ENCODE measurements at regions not wholly inside any gene's neighbourhood (a gene's known extent, or its start where the extent isn't known, plus 50 kb on each side); places are given as distances from the start of the nearest gene placed in this dataset.

DNA sequence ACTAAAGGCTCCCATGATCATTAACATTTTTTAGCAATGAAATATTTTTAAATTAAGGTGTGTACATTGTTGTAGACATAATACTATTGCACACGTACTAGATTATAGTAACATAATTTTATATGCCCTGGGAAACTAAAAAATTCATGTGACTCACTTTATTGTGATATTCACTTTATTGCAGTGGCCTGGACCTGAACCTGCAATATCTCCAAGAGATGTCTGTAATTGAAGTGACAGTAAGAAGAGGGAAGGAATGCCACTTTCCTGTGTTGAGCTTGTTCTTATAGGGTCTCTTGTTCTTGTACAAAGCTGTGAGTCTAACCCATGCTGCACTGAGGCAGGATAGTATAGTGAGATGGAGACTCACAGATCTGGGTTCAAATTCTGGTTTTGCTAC is 66.9 kb upstream of the USP24 start:
- Histone ChIP-seq H3K27me3 (replicated peaks in 1 of 2; ENCODE audit: control insufficient read depth in 2 of 2, insufficient read depth in 2 of 2, low read length in 1 of 2) (no peaks in the 10 kb centered on the region; a peak in 1 of 4 replicates), H3K4me1 (ENCODE audit: control insufficient read depth, insufficient read depth, low read length) (peaks cover 14% of the 10 kb centered on the region), H3K36me3 (ENCODE audit: control insufficient read depth in 2 of 2, insufficient read depth in 2 of 2, low read length in 1 of 2) (no peaks in the 10 kb centered on the region), H2AFZ (ENCODE audit: control insufficient read depth, low read depth, low read length) (no peak overlapping the region), H3K27ac (ENCODE audit: control insufficient read depth, insufficient read depth) (no peak overlapping the region), H3K9me3 (replicated peaks; ENCODE audit: control insufficient read depth, insufficient read depth, low read length) (no peaks in the 10 kb centered on the region), H3K79me2 (ENCODE audit: control insufficient read depth, insufficient read depth, low read length) (no peaks in the 10 kb centered on the region), H4K20me1 (ENCODE audit: control insufficient read depth, insufficient read depth) (no peaks in the 10 kb centered on the region), H3K4me2 (ENCODE audit: control insufficient read depth, insufficient read depth) (no peak overlapping the region), H3K9ac (ENCODE audit: control insufficient read depth, insufficient read depth, low read length) (no peak overlapping the region), H3K4me3 (no peak overlapping the region)
- FAIRE-seq (no peak), ATAC-seq (no peak), DNase-seq (ENCODE audit: low read depth, low spot score) (no peak)
- intact Hi-C loops (cut with micrococcal nuclease; ENCODE audit: unreplicated experiment), result loop anchor here (5.0 to 10.0 kb wide), 2 partner anchors 193 to 610 kb away; no protein-coding TSS in a partner anchor
- TF ChIP-seq MTA3 (IDR thresholded peaks at IDR 0.05; ENCODE audit: borderline replicate concordance, low read length) (no peak), NBN (IDR thresholded peaks at IDR 0.05) (no peak), ASH2L (IDR thresholded peaks at IDR 0.05; ENCODE audit: borderline replicate concordance, low read depth) (no peak), BMI1 (IDR thresholded peaks at IDR 0.05; ENCODE audit: borderline replicate concordance) (no peak), PAX8 (IDR thresholded peaks at IDR 0.05) (no peak), E2F4 (IDR thresholded peaks at IDR 0.05; ENCODE audit: low read depth, low read length) (no peak), BRCA1 (IDR thresholded peaks at IDR 0.05; ENCODE audit: low read depth, low read length) (no peak), IKZF1 (conservative IDR thresholded peaks at IDR 0.05) (no peak), ZNF592 (IDR thresholded peaks at IDR 0.05) (no peak), ATF7 (IDR thresholded peaks at IDR 0.05; ENCODE audit: low read depth) (no peak), GATAD2B (conservative IDR thresholded peaks at IDR 0.05; ENCODE audit: low read depth) (no peak), SREBF2 (IDR thresholded peaks at IDR 0.05; ENCODE audit: low read length) (no peak), NRF1 (conservative IDR thresholded peaks at IDR 0.05; ENCODE audit: low read depth, low read length) (no peak), TARDBP (IDR thresholded peaks at IDR 0.05; ENCODE audit: borderline replicate concordance) (no peak), RUNX3 (IDR thresholded peaks at IDR 0.05; ENCODE audit: low read length) (no peak), BHLHE40 (IDR thresholded peaks at IDR 0.05; ENCODE audit: borderline replicate concordance in 1 of 2, low read depth in 2 of 2, low read length in 1 of 2) (no peak), CREM (IDR thresholded peaks at IDR 0.05; ENCODE audit: low read depth) (no peak)
- TF ChIP-seq, protein P1, sequence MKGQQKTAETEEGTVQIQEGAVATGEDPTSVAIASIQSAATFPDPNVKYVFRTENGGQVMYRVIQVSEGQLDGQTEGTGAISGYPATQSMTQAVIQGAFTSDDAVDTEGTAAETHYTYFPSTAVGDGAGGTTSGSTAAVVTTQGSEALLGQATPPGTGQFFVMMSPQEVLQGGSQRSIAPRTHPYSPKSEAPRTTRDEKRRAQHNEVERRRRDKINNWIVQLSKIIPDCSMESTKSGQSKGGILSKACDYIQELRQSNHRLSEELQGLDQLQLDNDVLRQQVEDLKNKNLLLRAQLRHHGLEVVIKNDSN (IDR thresholded peaks at IDR 0.05; ENCODE audit: borderline replicate concordance, extremely low read length, insufficient read depth, low read depth, low read length), result no peak
- TF ChIP-seq, protein P2, sequence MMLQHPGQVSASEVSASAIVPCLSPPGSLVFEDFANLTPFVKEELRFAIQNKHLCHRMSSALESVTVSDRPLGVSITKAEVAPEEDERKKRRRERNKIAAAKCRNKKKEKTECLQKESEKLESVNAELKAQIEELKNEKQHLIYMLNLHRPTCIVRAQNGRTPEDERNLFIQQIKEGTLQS (IDR thresholded peaks at IDR 0.05; ENCODE audit: borderline replicate concordance, extremely low read depth, low read depth, low read length), result no peak
- in situ Hi-C loops (cut with MboI), result loop anchor here (5.0 to 10.0 kb wide), 3 partner anchors 613 to 1425 kb away; no protein-coding TSS in a partner anchor
- CTCF ChIA-PET, result interaction anchor here (11.8 to 13.2 kb wide), 2 partner anchors 55 to 143 kb away, joined by 138 to 230 read pairs; no protein-coding TSS in a partner anchor
- SMC1A ChIA-PET (ENCODE audit: uncharacterized antibody, unreplicated experiment), result interaction anchor here (1.0 to 5.9 kb wide), 4 partner anchors 55 to 139 kb away, joined by 3 to 47 read pairs (median 12); no protein-coding TSS in a partner anchor
- RAD21 ChIA-PET (ENCODE audit: unreplicated experiment), result no interaction called here
- 14% methylated on average over 1 of the region's 1 CpG for WGBS (ENCODE audit: insufficient coverage, insufficient replicate concordance, low lambda C conversion rate, missing lambda C conversion rate)
- BruUV-seq (replicated peaks), result no TSS peak
- POLR2A ChIA-PET, result no interaction called here
